Endothelial cell of umbilical vein (primary cell): ENCODE measurements at regions not wholly inside any gene's neighbourhood (a gene's known extent, or its start where the extent isn't known, plus 50 kb on each side); places are given as distances from the start of the nearest gene placed in this dataset.

Source experiments
- BruUV-seq: library from RNA; stranded (reverse); fragments of 400-500 nt; replicated peaks from 2 replicates; lab custom pipeline; 2021; lab: Mats Ljungman, UMichigan
- CTCF ChIA-PET: fragments of 300-600, 350-600 bp; sonication (Branson Sonifier 250); formaldehyde crosslinking; loops from one replicate; lab custom pipeline; 2021; ENCODE audit warnings: antibody characterized with exemption, inconsistent platforms; lab: Charles Lee
- POLR2A ChIA-PET: fragments of 300-600, 350-600 bp; sonication (Branson Sonifier 250); formaldehyde crosslinking; loops from one replicate; lab custom pipeline; 2021; ENCODE audit warnings: antibody characterized with exemption, inconsistent platforms; lab: Charles Lee
- DNase-seq: peaks from one replicate; pipeline ENCODE4 v3.0.0-alpha.2; 2011; ENCODE audit warnings: low read depth, low spot score
- FAIRE-seq: peaks from 2 replicates; lab custom pipeline; 2011; peaks lifted over from hg19 to GRCh38; lab: Jason Lieb, UNC
- H2AFZ ChIP-seq: 2 replicates; pipeline ENCODE4 v1.6.0; 2012; ENCODE audit warnings: low read depth, low read length, control low read depth, inconsistent platforms
- H3K27ac ChIP-seq: 2 replicates; pipeline ENCODE4 v1.5.1; 2011; ENCODE audit warnings: low read depth, mild to moderate bottlenecking, control low read depth, low read length, moderate library complexity; ENCODE audit not compliant: insufficient read depth
- H3K27me3 ChIP-seq, 2 experiments: 2 replicates each; pipeline versions ENCODE4 v1.6.0 to v1.6.1; 2011; ENCODE audit warnings: low read length in 2 of 2, mixed read lengths in 1 of 2; ENCODE audit not compliant: control insufficient read depth in 2 of 2, insufficient read depth in 2 of 2
- H3K36me3 ChIP-seq, 2 experiments: 2 replicates in 1 of 2; 3 replicates in 1 of 2; pipeline ENCODE4 v1.5.1; 2011; ENCODE audit warnings: low read length in 2 of 2, mild to moderate bottlenecking in 1 of 2, moderate library complexity in 1 of 2; ENCODE audit not compliant: control insufficient read depth in 2 of 2, insufficient read depth in 2 of 2; ENCODE audit errors: extremely low read depth in 1 of 2
- H3K4me1 ChIP-seq: 3 replicates; pipeline ENCODE4 v1.5.1; 2011; ENCODE audit warnings: mild to moderate bottlenecking, low read length; ENCODE audit not compliant: control insufficient read depth, insufficient read depth; ENCODE audit errors: extremely low read depth
- H3K4me2 ChIP-seq: 2 replicates; pipeline ENCODE4 v1.6.1; 2011; ENCODE audit warnings: low read length, control low read depth, mixed read lengths; ENCODE audit not compliant: insufficient read depth
- H3K4me3 ChIP-seq, 3 experiments: fragments of 200-600 bp in 1 of 3; sonication (generic), shearing (Covaris generic) in 1 of 3; replicated peaks in 1 of 3; 2 replicates each; pipeline ENCODE4 v1.5.1; 2011 to 2016; ENCODE audit warnings: control low read depth in 3 of 3, low read length in 3 of 3, mild to moderate bottlenecking in 2 of 3, inconsistent platforms in 1 of 3, low read depth in 1 of 3, moderate library complexity in 1 of 3; ENCODE audit not compliant: insufficient read depth in 1 of 3
- H3K79me2 ChIP-seq: 2 replicates; pipeline ENCODE4 v1.6.0; 2012; ENCODE audit warnings: low read length, inconsistent platforms; ENCODE audit not compliant: control insufficient read depth, insufficient read depth
- H3K9ac ChIP-seq: replicated peaks from 2 replicates; pipeline ENCODE3; 2011; ENCODE audit warnings: low read length, control low read depth; ENCODE audit not compliant: insufficient read depth; ENCODE audit errors: extremely low read depth
- H3K9me1 ChIP-seq: replicated peaks from 3 replicates; pipeline ENCODE4 v1.6.0; 2011; ENCODE audit warnings: mild to moderate bottlenecking, low read length; ENCODE audit not compliant: control insufficient read depth, insufficient read depth; ENCODE audit errors: extremely low read depth
- H3K9me3 ChIP-seq: replicated peaks from 2 replicates; pipeline ENCODE4 v1.5.1; 2012; ENCODE audit warnings: low read length, inconsistent platforms; ENCODE audit not compliant: control insufficient read depth, insufficient read depth
- H4K20me1 ChIP-seq: replicated peaks from 2 replicates; pipeline ENCODE3; 2011; ENCODE audit warnings: mild to moderate bottlenecking, low read length; ENCODE audit not compliant: control insufficient read depth, insufficient read depth; ENCODE audit errors: extremely low read depth
- FOS ChIP-seq: IDR thresholded peaks from 2 replicates; pipeline ENCODE4 v1.6.1; 2011; ENCODE audit warnings: mild to moderate bottlenecking, low read length, moderate library complexity, borderline replicate concordance; ENCODE audit not compliant: insufficient read depth
- JUN ChIP-seq: IDR thresholded peaks from 2 replicates; pipeline ENCODE4 v1.6.1; 2011; ENCODE audit warnings: borderline replicate concordance, low read depth; ENCODE audit not compliant: insufficient read length, insufficient read depth
- POLR2AphosphoS5 ChIP-seq: IDR thresholded peaks from 2 replicates; pipeline ENCODE4 v1.6.1; 2012; ENCODE audit warnings: low read depth, mild to moderate bottlenecking, control low read depth, low read length, moderate library complexity; ENCODE audit not compliant: insufficient read depth
- dilution Hi-C: fragments of 300-500 bp; cut with MboI; formaldehyde crosslinking; loops from one replicate; pipeline ENCODE4 v1.15.0; 2019; ENCODE audit warnings: low sequenced_read_pairs; ENCODE audit not compliant: extremely low pct_ligation_motif_present
- intact Hi-C: fragments of 100-400 bp; cut with micrococcal nuclease; formaldehyde crosslinking; loops from one replicate; pipeline ENCODE4 v1.10.0; 2022
- TF ChIP-seq, protein P1 (sequence below), 2 donors: IDR thresholded peaks; 1 replicate in 1 of 2; 2 replicates in 1 of 2; pipeline ENCODE4 v1.5.1; 2011; ENCODE audit warnings: low read length in 2 of 2, mild to moderate bottlenecking in 2 of 2, moderate library complexity in 2 of 2, control low read depth in 1 of 2, inconsistent platforms in 1 of 2, low read depth in 1 of 2; ENCODE audit not compliant: insufficient read depth in 1 of 2; ENCODE audit errors: extremely low read depth in 1 of 2

DNA sequence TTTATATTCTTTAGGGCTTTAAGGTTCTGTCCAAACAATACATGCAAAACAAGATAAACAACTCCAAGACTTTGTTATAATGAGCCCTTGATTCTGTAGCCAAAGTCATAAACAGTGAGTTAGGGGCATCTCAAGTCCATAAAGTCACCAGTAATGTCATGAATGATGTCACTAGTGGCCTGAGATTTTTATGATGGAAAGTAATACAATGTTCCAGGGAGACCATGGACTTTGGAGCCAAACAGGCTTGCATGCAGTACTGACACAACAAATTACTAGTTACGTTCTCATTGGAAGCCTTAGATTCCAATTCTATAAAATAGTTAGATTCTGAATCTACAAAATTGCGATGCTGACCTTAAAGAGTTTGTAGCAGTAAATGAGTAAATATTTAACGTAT lies 280.0 kb downstream of the HINT1 start:
- H3K9ac ChIP-seq, result no peak overlapping the region
- no peak overlapping the region for H2AFZ ChIP-seq
- H3K27ac ChIP-seq, result no peak overlapping the region
- no TSS peak for BruUV-seq
- no peak overlapping the region for H3K4me3 ChIP-seq
- H3K9me3 ChIP-seq, result no peaks in the 10 kb centered on the region
- no peaks in the 10 kb centered on the region for H3K27me3 ChIP-seq
- H3K79me2 ChIP-seq, result no peaks in the 10 kb centered on the region
- no peaks in the 10 kb centered on the region for H3K4me1 ChIP-seq
- intact Hi-C loops, result no loop called here
- no peaks in the 10 kb centered on the region for H4K20me1 ChIP-seq
- POLR2A ChIA-PET, result no interaction called here
- FAIRE-seq (no peak), DNase-seq (no peak)
- H3K4me2 ChIP-seq, result no peak overlapping the region
- CTCF ChIA-PET, result interaction anchor here (1.3 kb wide), 1 partner anchor 14 kb away, joined by 5 read pairs; no protein-coding TSS in a partner anchor
- H3K36me3 ChIP-seq, result no peaks in the 10 kb centered on the region
- dilution Hi-C loops, result no loop called here
- H3K9me1 ChIP-seq, result no peaks in the 10 kb centered on the region
- TF ChIP-seq, protein P1, sequence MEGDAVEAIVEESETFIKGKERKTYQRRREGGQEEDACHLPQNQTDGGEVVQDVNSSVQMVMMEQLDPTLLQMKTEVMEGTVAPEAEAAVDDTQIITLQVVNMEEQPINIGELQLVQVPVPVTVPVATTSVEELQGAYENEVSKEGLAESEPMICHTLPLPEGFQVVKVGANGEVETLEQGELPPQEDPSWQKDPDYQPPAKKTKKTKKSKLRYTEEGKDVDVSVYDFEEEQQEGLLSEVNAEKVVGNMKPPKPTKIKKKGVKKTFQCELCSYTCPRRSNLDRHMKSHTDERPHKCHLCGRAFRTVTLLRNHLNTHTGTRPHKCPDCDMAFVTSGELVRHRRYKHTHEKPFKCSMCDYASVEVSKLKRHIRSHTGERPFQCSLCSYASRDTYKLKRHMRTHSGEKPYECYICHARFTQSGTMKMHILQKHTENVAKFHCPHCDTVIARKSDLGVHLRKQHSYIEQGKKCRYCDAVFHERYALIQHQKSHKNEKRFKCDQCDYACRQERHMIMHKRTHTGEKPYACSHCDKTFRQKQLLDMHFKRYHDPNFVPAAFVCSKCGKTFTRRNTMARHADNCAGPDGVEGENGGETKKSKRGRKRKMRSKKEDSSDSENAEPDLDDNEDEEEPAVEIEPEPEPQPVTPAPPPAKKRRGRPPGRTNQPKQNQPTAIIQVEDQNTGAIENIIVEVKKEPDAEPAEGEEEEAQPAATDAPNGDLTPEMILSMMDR (IDR thresholded peaks at IDR 0.05; ENCODE audit: extremely low read depth in 1 of 2, insufficient read depth in 1 of 2, low read depth in 1 of 2, low read length in 2 of 2), result no peak
- TF ChIP-seq POLR2AphosphoS5, result no peak

DNA sequence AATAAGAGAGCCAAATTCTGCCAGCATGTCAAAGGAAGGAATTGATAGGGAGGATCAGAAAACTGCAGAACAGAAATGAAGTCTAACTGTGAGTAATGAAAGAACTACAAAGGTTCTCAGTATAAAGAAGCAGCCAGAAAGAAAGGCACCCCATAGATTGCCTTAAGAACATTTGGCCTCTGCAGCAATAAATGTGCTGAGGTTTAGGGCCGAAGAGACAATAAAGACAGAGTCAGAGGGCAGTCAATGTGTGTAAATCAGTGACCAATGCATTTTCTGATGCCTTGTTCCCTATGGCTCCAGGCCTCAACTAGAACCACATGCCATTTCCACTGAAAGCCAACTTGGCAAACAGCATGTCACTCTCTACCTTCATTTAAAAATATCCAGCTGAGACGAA lies 281.0 kb downstream of the HINT1 start:
- H3K9me1 ChIP-seq, result no peaks in the 10 kb centered on the region
- H3K4me2 ChIP-seq, result no peak overlapping the region
- no peaks in the 10 kb centered on the region for H4K20me1 ChIP-seq
- H3K9ac ChIP-seq, result no peak overlapping the region
- no peaks in the 10 kb centered on the region for H3K36me3 ChIP-seq
- FAIRE-seq (no peak), DNase-seq (no peak)
- H3K9me3 ChIP-seq, result no peaks in the 10 kb centered on the region
- dilution Hi-C loops (no loop called here), intact Hi-C loops (no loop called here)
- no peak overlapping the region for H3K27ac ChIP-seq
- no peaks in the 10 kb centered on the region for H3K27me3 ChIP-seq
- H3K4me3 ChIP-seq, result no peak overlapping the region
- TF ChIP-seq JUN (no peak), FOS (no peak)
- TF ChIP-seq, protein P1 (IDR thresholded peaks at IDR 0.05; ENCODE audit: extremely low read depth in 1 of 2, insufficient read depth in 1 of 2, low read depth in 1 of 2, low read length in 2 of 2), result no peak
- H3K4me1 ChIP-seq, result no peaks in the 10 kb centered on the region
- CTCF ChIA-PET, result interaction anchor here (2.5 kb wide), 1 partner anchor 12 kb away, joined by 9 read pairs; no protein-coding TSS in a partner anchor
- H3K79me2 ChIP-seq, result no peaks in the 10 kb centered on the region
- POLR2A ChIA-PET, result no interaction called here
- H2AFZ ChIP-seq, result no peak overlapping the region
- BruUV-seq, result no TSS peak
